ENCODE measurements at regions not wholly inside any gene's neighbourhood (a gene's known extent, or its start where the extent isn't known, plus 50 kb on each side); places are given as distances from the start of the nearest gene placed in this dataset.

DNA sequence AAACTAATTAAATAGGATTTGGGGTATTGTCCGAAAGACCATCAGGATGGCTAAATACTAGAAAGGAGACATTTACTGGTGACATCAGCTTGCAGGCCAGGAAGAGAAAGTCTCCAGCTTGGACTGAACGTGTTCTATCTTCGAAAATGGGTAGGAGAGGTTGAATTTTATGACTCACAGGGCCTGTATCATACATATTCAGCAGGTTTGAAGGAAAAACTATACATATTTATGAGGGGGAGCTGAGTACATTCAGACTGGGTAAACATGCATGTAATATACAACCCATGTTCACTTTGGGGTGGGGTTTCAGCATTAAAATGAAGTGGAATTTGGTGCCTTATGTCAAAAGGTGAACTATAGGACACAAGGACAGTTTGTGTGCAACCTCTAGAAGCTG is 129.3 kb upstream of the CRBN start:
- TF ChIP-seq EP300 (IDR thresholded peaks at IDR 0.05) (no peak), POLR2AphosphoS5 (IDR thresholded peaks at IDR 0.05) (no peak)
- TF ChIP-seq, protein P1, sequence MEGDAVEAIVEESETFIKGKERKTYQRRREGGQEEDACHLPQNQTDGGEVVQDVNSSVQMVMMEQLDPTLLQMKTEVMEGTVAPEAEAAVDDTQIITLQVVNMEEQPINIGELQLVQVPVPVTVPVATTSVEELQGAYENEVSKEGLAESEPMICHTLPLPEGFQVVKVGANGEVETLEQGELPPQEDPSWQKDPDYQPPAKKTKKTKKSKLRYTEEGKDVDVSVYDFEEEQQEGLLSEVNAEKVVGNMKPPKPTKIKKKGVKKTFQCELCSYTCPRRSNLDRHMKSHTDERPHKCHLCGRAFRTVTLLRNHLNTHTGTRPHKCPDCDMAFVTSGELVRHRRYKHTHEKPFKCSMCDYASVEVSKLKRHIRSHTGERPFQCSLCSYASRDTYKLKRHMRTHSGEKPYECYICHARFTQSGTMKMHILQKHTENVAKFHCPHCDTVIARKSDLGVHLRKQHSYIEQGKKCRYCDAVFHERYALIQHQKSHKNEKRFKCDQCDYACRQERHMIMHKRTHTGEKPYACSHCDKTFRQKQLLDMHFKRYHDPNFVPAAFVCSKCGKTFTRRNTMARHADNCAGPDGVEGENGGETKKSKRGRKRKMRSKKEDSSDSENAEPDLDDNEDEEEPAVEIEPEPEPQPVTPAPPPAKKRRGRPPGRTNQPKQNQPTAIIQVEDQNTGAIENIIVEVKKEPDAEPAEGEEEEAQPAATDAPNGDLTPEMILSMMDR (IDR thresholded peaks at IDR 0.05) = no peak
